Heart left ventricle (tissue), 13 donors: ENCODE measurements at regions not wholly inside any gene's neighbourhood (a gene's known extent, or its start where the extent isn't known, plus 50 kb on each side); places are given as distances from the start of the nearest gene placed in this dataset.

Experiments used
- POLR2A ChIP-seq, 2 donors: fragments of 450-650 bp; IDR thresholded peaks; one replicate each; pipeline ENCODE4 v1.6.1; 2017; ENCODE audit warnings: antibody characterized with exemption in 2 of 2, mild to moderate bottlenecking in 2 of 2, moderate library complexity in 2 of 2
- TF ChIP-seq, protein P1 (sequence below), 12 donors: fragments of 200-600 bp; sonication (generic) in 4 of 12; IDR thresholded peaks; one replicate each; pipeline versions ENCODE4 v1.5.0 to v1.8.0; 2018 to 2022; ENCODE audit warnings: antibody characterized with exemption in 12 of 12, mild to moderate bottlenecking in 5 of 12
- donor health status: ischemic (EF 13 %, LVEDD 7.1; RV severe dilation, severe dysfunction).
- donor health status: DM: no; HTN: yes; CAD: no.
- donor health status: DM: no; HTN: no; CAD: no.
- donor health status: ischemic (EF 25% LVEDD 6.9; RV normal size, moderate dysfunction).
- donor health status: ischemic (EF 25% LVEDD 5.7; RV mildly dilated, moderate dysfunction).
- donor health status: ischemic (EF 35%, LVEDD 5.7; RV mildly dilated, moderate dysfunction).
- donor health status: nonischemic (EF 11% LVEDD 7.7; RV severe dilation, severe dysfunction).
- donor health status: DM: yes; HTN: yes; CAD: no.
- donor health status: PGD.
- donor health status: ischemic (EF 29% LVEDD 5.4; RV normal size, mild dysfunction).
- donor health status: nonischemic (EF 23%, LVEDD 6.1; RV moderate dilation, normal function).

DNA sequence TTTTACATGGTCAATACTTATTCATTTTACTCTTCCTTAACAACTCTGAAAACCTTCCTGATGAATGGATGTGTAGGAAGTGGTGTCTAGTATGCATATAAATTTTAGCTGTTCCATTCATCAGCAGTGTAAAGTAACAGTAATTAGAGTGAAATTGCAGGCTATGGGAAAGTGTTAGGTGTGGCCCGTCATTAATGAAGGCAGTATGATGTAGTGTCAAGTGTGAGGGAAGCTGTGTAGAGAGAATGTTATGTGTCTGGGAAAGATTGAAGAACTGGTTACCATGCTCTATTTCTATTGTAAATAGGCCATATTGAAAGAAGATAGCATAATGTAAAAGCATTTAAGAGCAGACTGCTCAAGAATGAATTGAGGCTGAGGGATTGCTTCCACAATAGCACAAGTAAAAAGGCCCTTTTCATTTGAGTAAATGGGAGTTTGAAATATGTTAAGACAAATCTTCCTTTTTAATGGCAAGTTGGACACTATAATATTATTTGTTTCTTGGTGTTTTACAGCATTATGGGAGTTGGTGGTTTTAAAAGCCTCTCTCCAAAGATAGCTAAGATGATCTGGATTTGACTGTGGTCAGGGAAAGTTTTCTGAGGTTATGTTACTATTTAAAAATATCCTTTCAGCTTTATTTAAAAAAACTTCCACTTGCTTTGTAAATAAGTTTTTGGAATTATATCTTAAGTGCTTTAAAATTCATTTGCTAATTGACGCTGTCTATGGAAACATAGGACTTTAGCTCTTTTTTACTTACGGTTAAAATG lies 401.0 kb upstream of the ZEB2 start:
- TF ChIP-seq, protein P1, sequence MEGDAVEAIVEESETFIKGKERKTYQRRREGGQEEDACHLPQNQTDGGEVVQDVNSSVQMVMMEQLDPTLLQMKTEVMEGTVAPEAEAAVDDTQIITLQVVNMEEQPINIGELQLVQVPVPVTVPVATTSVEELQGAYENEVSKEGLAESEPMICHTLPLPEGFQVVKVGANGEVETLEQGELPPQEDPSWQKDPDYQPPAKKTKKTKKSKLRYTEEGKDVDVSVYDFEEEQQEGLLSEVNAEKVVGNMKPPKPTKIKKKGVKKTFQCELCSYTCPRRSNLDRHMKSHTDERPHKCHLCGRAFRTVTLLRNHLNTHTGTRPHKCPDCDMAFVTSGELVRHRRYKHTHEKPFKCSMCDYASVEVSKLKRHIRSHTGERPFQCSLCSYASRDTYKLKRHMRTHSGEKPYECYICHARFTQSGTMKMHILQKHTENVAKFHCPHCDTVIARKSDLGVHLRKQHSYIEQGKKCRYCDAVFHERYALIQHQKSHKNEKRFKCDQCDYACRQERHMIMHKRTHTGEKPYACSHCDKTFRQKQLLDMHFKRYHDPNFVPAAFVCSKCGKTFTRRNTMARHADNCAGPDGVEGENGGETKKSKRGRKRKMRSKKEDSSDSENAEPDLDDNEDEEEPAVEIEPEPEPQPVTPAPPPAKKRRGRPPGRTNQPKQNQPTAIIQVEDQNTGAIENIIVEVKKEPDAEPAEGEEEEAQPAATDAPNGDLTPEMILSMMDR (IDR thresholded peaks at IDR 0.05) = no peak
- TF ChIP-seq POLR2A (IDR thresholded peaks at IDR 0.05) = no peak
